H1 (cell line): ENCODE measurements at regions not wholly inside any gene's neighbourhood (a gene's known extent, or its start where the extent isn't known, plus 50 kb on each side); places are given as distances from the start of the nearest gene placed in this dataset.

Experiments
- CREB1 ChIP-seq: IDR thresholded peaks from 2 replicates; pipeline ENCODE4 v1.6.1; 2012; ENCODE audit warnings: inconsistent platforms
- CTCF ChIP-seq, 3 experiments: IDR thresholded peaks; 1 replicate in 2 of 3; 2 replicates in 1 of 3; pipeline versions ENCODE4 v1.5.1 to v1.6.1; 2011; ENCODE audit warnings: low read length in 3 of 3, mild to moderate bottlenecking in 3 of 3, inconsistent platforms in 2 of 3, low read depth in 1 of 3, moderate library complexity in 1 of 3; ENCODE audit not compliant: insufficient read depth in 1 of 3; ENCODE audit errors: control extremely low read depth in 1 of 3
- HDAC2 ChIP-seq, 2 experiments: fragments of 300-600 bp in 1 of 2; sonication (generic) in 1 of 2; IDR thresholded peaks; 2 replicates each; pipeline ENCODE4 v1.6.1; 2011 to 2012; ENCODE audit warnings: low read depth in 2 of 2, low read length in 2 of 2, mild to moderate bottlenecking in 2 of 2, moderate library complexity in 2 of 2, borderline replicate concordance in 1 of 2, inconsistent platforms in 1 of 2
- POLR2A ChIP-seq, 2 experiments: IDR thresholded peaks; 1 replicate in 1 of 2; 2 replicates in 1 of 2; pipeline ENCODE4 v1.6.1; 2011; ENCODE audit warnings: low read depth in 2 of 2, low read length in 2 of 2, mild to moderate bottlenecking in 2 of 2; ENCODE audit errors: control extremely low read depth in 1 of 2
- RNF2 ChIP-seq: fragments of 200-900, 300-1000 bp; sonication (generic); IDR thresholded peaks from 2 replicates; pipeline ENCODE4 v1.7.1; 2016; ENCODE audit warnings: borderline replicate concordance, low read depth, mild to moderate bottlenecking, antibody characterized with exemption, low read length; ENCODE audit not compliant: poor library complexity, severe bottlenecking; ENCODE audit errors: missing control alignments
- YY1 ChIP-seq: IDR thresholded peaks from 2 replicates; pipeline ENCODE4 v1.6.1; 2011; ENCODE audit warnings: low read depth, mild to moderate bottlenecking, low read length
- ZNF274 ChIP-seq: IDR thresholded peaks from 2 replicates; pipeline ENCODE4 v1.7.0; 2012; ENCODE audit warnings: low read length, borderline replicate concordance; ENCODE audit errors: extremely low read depth

DNA sequence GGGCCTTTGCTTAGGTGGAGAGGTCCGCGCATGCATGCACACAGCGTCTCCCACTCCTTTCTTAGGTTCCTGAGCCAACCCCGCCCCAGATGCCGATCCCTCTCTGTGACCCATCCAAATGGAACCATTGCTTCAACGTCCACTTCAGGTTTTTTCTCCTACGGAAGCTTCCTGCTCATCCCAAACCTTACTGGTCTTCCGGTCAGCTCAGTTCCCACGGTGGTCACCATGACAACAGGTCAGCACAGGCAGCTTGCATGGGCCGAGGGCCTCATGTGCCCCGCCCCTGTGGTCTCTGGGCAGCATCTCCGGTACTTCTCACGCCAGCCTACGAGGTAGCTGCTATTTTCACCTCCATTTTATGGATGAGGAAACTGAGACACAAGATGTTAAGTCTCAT, 163.7 kb downstream of the SOCS6 start:
- TF ChIP-seq YY1 (no peak), POLR2A (IDR thresholded peaks at IDR 0.05; ENCODE audit: control extremely low read depth in 1 of 2, low read depth in 2 of 2, low read length in 2 of 2) (no peak), CTCF (IDR thresholded peaks at IDR 0.05; ENCODE audit: control extremely low read depth in 1 of 3, insufficient read depth in 1 of 3, low read depth in 1 of 3, low read length in 3 of 3) (no peak), ZNF274 (no peak), RNF2 (no peak), HDAC2 (IDR thresholded peaks at IDR 0.05; ENCODE audit: borderline replicate concordance in 1 of 2, low read depth in 2 of 2, low read length in 2 of 2) (no peak), CREB1 (no peak)
